GM12891 (cell line): ENCODE measurements at regions not wholly inside any gene's neighbourhood (a gene's known extent, or its start where the extent isn't known, plus 50 kb on each side); places are given as distances from the start of the nearest gene placed in this dataset.

Source experiments
- PAX5 ChIP-seq: IDR thresholded peaks from 2 replicates; pipeline ENCODE4 v1.6.1; 2011; ENCODE audit warnings: low read length, moderate library complexity, mild to moderate bottlenecking; ENCODE audit not compliant: insufficient read depth, severe bottlenecking
- POLR2A ChIP-seq: IDR thresholded peaks from 2 replicates; pipeline ENCODE4 v1.6.1; 2011; ENCODE audit warnings: low read depth, low read length, control low read depth
- POLR2AphosphoS5 ChIP-seq: IDR thresholded peaks from 2 replicates; pipeline ENCODE4 v1.6.1; 2011; ENCODE audit warnings: low read depth, low read length, control low read depth
- POU2F2 ChIP-seq: IDR thresholded peaks from 2 replicates; pipeline ENCODE4 v1.6.1; 2011; ENCODE audit warnings: low read depth, mild to moderate bottlenecking, control low read depth, low read length, moderate library complexity
- SPI1 ChIP-seq: IDR thresholded peaks from 2 replicates; pipeline ENCODE4 v1.6.1; 2011; ENCODE audit warnings: low read depth, low read length, control low read depth
- TAF1 ChIP-seq: IDR thresholded peaks from 2 replicates; pipeline ENCODE4 v1.6.1; 2011; ENCODE audit warnings: low read depth, low read length, control low read depth

DNA sequence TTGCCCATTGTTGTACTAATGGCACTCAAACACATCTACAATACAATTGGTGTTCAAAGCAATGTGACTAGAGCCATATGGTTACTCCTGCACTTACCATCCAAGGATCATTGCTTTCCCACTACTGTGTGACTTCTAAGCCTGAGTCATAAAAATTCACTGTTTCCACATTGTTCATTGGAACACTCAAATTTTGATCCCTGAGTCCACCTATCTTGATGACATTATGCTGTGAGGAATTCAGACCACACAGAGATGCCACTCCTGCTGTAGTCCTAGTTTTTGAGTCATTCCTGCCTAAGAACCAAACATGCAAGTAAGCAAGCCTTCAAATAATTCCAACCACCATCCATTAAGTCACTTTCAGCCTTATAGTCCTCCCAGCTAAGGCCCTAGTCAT is 176.2 kb downstream of the EFHB start:
- TF ChIP-seq POLR2A (no peak), POLR2AphosphoS5 (no peak), PAX5 (no peak), SPI1 (no peak), POU2F2 (no peak), TAF1 (no peak)
